Mesenchymal stem cell (in vitro differentiated cells and primary cell): ENCODE measurements at regions not wholly inside any gene's neighbourhood (a gene's known extent, or its start where the extent isn't known, plus 50 kb on each side); places are given as distances from the start of the nearest gene placed in this dataset.

ENCODE experiments used
- DNase-seq: peaks from one replicate; pipeline ENCODE4 v3.0.0-alpha.2; 2013
- H2AFZ ChIP-seq: one replicate; pipeline ENCODE4 v1.6.1; 2013; ENCODE audit warnings: low read depth, mild to moderate bottlenecking, control low read depth, inconsistent platforms, low read length, moderate library complexity
- H2AK5ac ChIP-seq: 2 replicates; pipeline ENCODE4 v1.6.1; 2013; ENCODE audit warnings: low read length, moderate library complexity, mild to moderate bottlenecking, inconsistent platforms; ENCODE audit not compliant: severe bottlenecking
- H2BK120ac ChIP-seq: one replicate; pipeline ENCODE4 v1.6.1; 2013; ENCODE audit warnings: low read depth, mild to moderate bottlenecking, inconsistent platforms, low read length, moderate library complexity
- H2BK12ac ChIP-seq, 2 experiments: one replicate each; pipeline ENCODE4 v1.6.1; 2013; ENCODE audit warnings: inconsistent platforms in 2 of 2, low read length in 2 of 2, mild to moderate bottlenecking in 2 of 2, moderate library complexity in 2 of 2, control low read depth in 1 of 2
- H2BK15ac ChIP-seq: one replicate; pipeline ENCODE4 v1.6.1; 2013; ENCODE audit warnings: mild to moderate bottlenecking, low read depth, inconsistent platforms; ENCODE audit not compliant: poor library complexity, severe bottlenecking
- H2BK5ac ChIP-seq: 2 replicates; pipeline ENCODE4 v1.6.1; 2013; ENCODE audit warnings: low read depth, mild to moderate bottlenecking, low read length, control low read depth, inconsistent platforms; ENCODE audit not compliant: poor library complexity, severe bottlenecking
- H3K14ac ChIP-seq, 2 experiments: one replicate each; pipeline ENCODE4 v1.6.1; 2013; ENCODE audit warnings: inconsistent platforms in 2 of 2, low read length in 2 of 2, control low read depth in 1 of 2, mild to moderate bottlenecking in 1 of 2, moderate library complexity in 1 of 2
- H3K18ac ChIP-seq, 2 experiments: one replicate each; pipeline ENCODE4 v1.6.1; 2013; ENCODE audit warnings: inconsistent platforms in 2 of 2, low read length in 2 of 2, control low read depth in 1 of 2, low read depth in 1 of 2, mild to moderate bottlenecking in 1 of 2
- H3K23ac ChIP-seq, 2 experiments: one replicate each; pipeline ENCODE4 v1.6.1; 2013; ENCODE audit warnings: inconsistent platforms in 2 of 2, low read length in 2 of 2, mild to moderate bottlenecking in 2 of 2, moderate library complexity in 2 of 2, control low read depth in 1 of 2
- H3K27ac ChIP-seq: 2 replicates; pipeline ENCODE4 v1.5.1; 2013; ENCODE audit warnings: mild to moderate bottlenecking, moderate library complexity, low read length, control low read depth, inconsistent platforms; ENCODE audit not compliant: poor library complexity, severe bottlenecking
- H3K27me3 ChIP-seq, 2 experiments: 2 replicates each; pipeline versions ENCODE4 v1.6.1 to v1.7.0; 2013; ENCODE audit warnings: low read length in 2 of 2, mild to moderate bottlenecking in 2 of 2, moderate library complexity in 2 of 2, control low read depth in 1 of 2, inconsistent platforms in 1 of 2; ENCODE audit not compliant: control insufficient read depth in 1 of 2, insufficient read depth in 1 of 2
- H3K36me3 ChIP-seq, 2 experiments: 2 replicates each; pipeline versions ENCODE4 v1.6.1 to v1.7.0; 2013; ENCODE audit warnings: low read length in 2 of 2, control low read depth in 1 of 2, inconsistent platforms in 1 of 2, low read depth in 1 of 2, mild to moderate bottlenecking in 1 of 2; ENCODE audit not compliant: insufficient read depth in 2 of 2, control insufficient read depth in 1 of 2
- H3K4ac ChIP-seq, 2 experiments: one replicate each; pipeline ENCODE4 v1.6.1; 2013; ENCODE audit warnings: inconsistent platforms in 2 of 2, low read length in 2 of 2, mild to moderate bottlenecking in 2 of 2, moderate library complexity in 2 of 2, control low read depth in 1 of 2, low read depth in 1 of 2
- H3K4me1 ChIP-seq: 2 replicates; pipeline ENCODE4 v1.6.1; 2013; ENCODE audit warnings: low read depth, low read length, control low read depth; ENCODE audit not compliant: control insufficient read depth, insufficient read depth
- H3K4me2 ChIP-seq: 2 replicates; pipeline ENCODE4 v1.6.1; 2013; ENCODE audit warnings: low read length, mild to moderate bottlenecking, inconsistent platforms; ENCODE audit not compliant: poor library complexity, severe bottlenecking
- H3K4me3 ChIP-seq, 2 experiments: 2 replicates each; pipeline versions ENCODE4 v1.5.1 to v1.7.0; 2013; ENCODE audit warnings: low read length in 2 of 2, mild to moderate bottlenecking in 2 of 2, control low read depth in 1 of 2, low read depth in 1 of 2; ENCODE audit not compliant: insufficient read depth in 1 of 2
- H3K79me1 ChIP-seq: replicated peaks from 2 replicates; pipeline ENCODE4 v1.6.1; 2013; ENCODE audit warnings: mild to moderate bottlenecking, control low read depth, low read length, inconsistent platforms; ENCODE audit not compliant: poor library complexity, severe bottlenecking
- H3K9ac ChIP-seq: 2 replicates; pipeline ENCODE4 v1.7.0; 2013; ENCODE audit warnings: mild to moderate bottlenecking, low read length, moderate library complexity
- H3K9me3 ChIP-seq: 2 replicates; pipeline ENCODE4 v1.7.0; 2013; ENCODE audit warnings: mild to moderate bottlenecking, low read length; ENCODE audit not compliant: control insufficient read depth
- H4K8ac ChIP-seq: one replicate; pipeline ENCODE4 v1.6.1; 2013; ENCODE audit warnings: inconsistent platforms, mild to moderate bottlenecking, low read length, moderate library complexity
- H4K91ac ChIP-seq: one replicate; pipeline ENCODE4 v1.6.1; 2013; ENCODE audit warnings: mild to moderate bottlenecking, low read length, inconsistent platforms
- WGBS: methylation state at CpG from one replicate; pipeline ENCODE4 v1.1.7; 2013; ENCODE audit warnings: mixed read lengths; 5-methylcytosine and 5-hydroxymethylcytosine counted together

- no peaks in the 10 kb centered on the region for H3K36me3 ChIP-seq
- H3K4me3 ChIP-seq = no peak overlapping the region
- no peak overlapping the region for H3K18ac ChIP-seq
- H2BK15ac ChIP-seq = no peak overlapping the region
- H3K9ac ChIP-seq = no peak overlapping the region
- no peak overlapping the region for H2AK5ac ChIP-seq
- H2BK120ac ChIP-seq = no peak overlapping the region
- H3K27me3 ChIP-seq = no peaks in the 10 kb centered on the region
- no peak overlapping the region for H3K4ac ChIP-seq
- no peak overlapping the region for H2BK12ac ChIP-seq
- no peaks in the 10 kb centered on the region for H3K79me1 ChIP-seq
- H3K23ac ChIP-seq = no peak overlapping the region
- H3K14ac ChIP-seq = no peak overlapping the region
- H3K9me3 ChIP-seq = no peaks in the 10 kb centered on the region
- no peak overlapping the region for H4K8ac ChIP-seq
- H4K91ac ChIP-seq = no peak overlapping the region
- no peak for DNase-seq
- H3K27ac ChIP-seq = no peak overlapping the region
- no peak overlapping the region for H2AFZ ChIP-seq
- H2BK5ac ChIP-seq = no peak overlapping the region
- H3K4me1 ChIP-seq = no peaks in the 10 kb centered on the region
- H3K4me2 ChIP-seq = no peak overlapping the region
Measured at GRCh38 chr17:13293421-13293820, 275.6 kb upstream of the ELAC2 start.

- H3K4me3 ChIP-seq = no peak overlapping the region
- no peak overlapping the region for H2BK120ac ChIP-seq
- H3K4me2 ChIP-seq = no peak overlapping the region
- H3K14ac ChIP-seq = no peak overlapping the region
- no peak overlapping the region for H3K4ac ChIP-seq
- H3K23ac ChIP-seq = no peak overlapping the region
- no peak overlapping the region for H2AK5ac ChIP-seq
- H3K9ac ChIP-seq = no peak overlapping the region
- no peak overlapping the region for H4K91ac ChIP-seq
- no peaks in the 10 kb centered on the region for H3K27me3 ChIP-seq
- no peak overlapping the region for H3K27ac ChIP-seq
- no peaks in the 10 kb centered on the region for H3K36me3 ChIP-seq
- no peak overlapping the region for H4K8ac ChIP-seq
- no peaks in the 10 kb centered on the region for H3K4me1 ChIP-seq
- 98% methylated on average over 9 of the region's 10 CpGs for WGBS
- no peak overlapping the region for H2AFZ ChIP-seq
- H2BK5ac ChIP-seq = no peak overlapping the region
- DNase-seq = no peak
- no peak overlapping the region for H3K18ac ChIP-seq
- no peaks in the 10 kb centered on the region for H3K9me3 ChIP-seq
- no peak overlapping the region for H2BK15ac ChIP-seq
- H2BK12ac ChIP-seq = no peak overlapping the region
- H3K79me1 ChIP-seq = no peaks in the 10 kb centered on the region
Measured at GRCh38 chr17:13292291-13292690, 274.5 kb upstream of the ELAC2 start.

- Histone ChIP-seq H2BK15ac (no peak overlapping the region), H3K79me1 (no peaks in the 10 kb centered on the region), H3K27ac (no peak overlapping the region), H2AFZ (no peak overlapping the region), H3K27me3 (no peaks in the 10 kb centered on the region), H3K4me3 (no peak overlapping the region), H2BK120ac (no peak overlapping the region), H3K18ac (no peak overlapping the region), H4K91ac (no peak overlapping the region), H3K9ac (no peak overlapping the region), H3K4me2 (no peak overlapping the region), H3K4ac (no peak overlapping the region), H3K36me3 (no peaks in the 10 kb centered on the region), H3K4me1 (no peaks in the 10 kb centered on the region), H2AK5ac (no peak overlapping the region), H3K14ac (no peak overlapping the region), H3K9me3 (no peaks in the 10 kb centered on the region), H2BK12ac (no peak overlapping the region), H2BK5ac (no peak overlapping the region), H3K23ac (no peak overlapping the region), H4K8ac (no peak overlapping the region)
- 79% methylated on average over 2 of the region's 4 CpGs for WGBS
- no peak for DNase-seq
Measured at GRCh38 chr17:13288248-13288647, 270.4 kb upstream of the ELAC2 start.

GRCh38 chr17:13287226-13287625 is 269.4 kb upstream of the ELAC2 start:
- Histone ChIP-seq H3K36me3 (no peaks in the 10 kb centered on the region), H3K27me3 (no peaks in the 10 kb centered on the region), H2BK5ac (no peak overlapping the region), H2AFZ (no peak overlapping the region), H2BK12ac (no peak overlapping the region), H4K91ac (no peak overlapping the region), H3K4me1 (no peaks in the 10 kb centered on the region), H3K4ac (no peak overlapping the region), H3K4me2 (no peak overlapping the region), H2BK15ac (no peak overlapping the region), H3K18ac (no peak overlapping the region), H3K9me3 (no peaks in the 10 kb centered on the region), H4K8ac (no peak overlapping the region), H2AK5ac (no peak overlapping the region), H3K23ac (no peak overlapping the region), H2BK120ac (no peak overlapping the region), H3K14ac (no peak overlapping the region), H3K79me1 (no peaks in the 10 kb centered on the region), H3K4me3 (no peak overlapping the region), H3K27ac (no peak overlapping the region), H3K9ac (no peak overlapping the region)
- WGBS = 79% methylated on average over 6 of the region's 6 CpGs
- DNase-seq = no peak
